GM21528 (cell line): ENCODE measurements at regions not wholly inside any gene's neighbourhood (a gene's known extent, or its start where the extent isn't known, plus 50 kb on each side); places are given as distances from the start of the nearest gene placed in this dataset.
"Not testable (repeated sequence)": the region's sequence is repeated elsewhere in the genome, so short reads cannot be mapped to it uniquely, and the experiment has no call there.

Experiments
- ATAC-seq: cut with Tn5 transposase; IDR thresholded peaks from one replicate; pipeline ENCODE4 v1.9.1; 2021; ENCODE audit warnings: mild to moderate bottlenecking, moderate library complexity; ENCODE audit not compliant: unreplicated experiment, low FRiP score

DNA sequence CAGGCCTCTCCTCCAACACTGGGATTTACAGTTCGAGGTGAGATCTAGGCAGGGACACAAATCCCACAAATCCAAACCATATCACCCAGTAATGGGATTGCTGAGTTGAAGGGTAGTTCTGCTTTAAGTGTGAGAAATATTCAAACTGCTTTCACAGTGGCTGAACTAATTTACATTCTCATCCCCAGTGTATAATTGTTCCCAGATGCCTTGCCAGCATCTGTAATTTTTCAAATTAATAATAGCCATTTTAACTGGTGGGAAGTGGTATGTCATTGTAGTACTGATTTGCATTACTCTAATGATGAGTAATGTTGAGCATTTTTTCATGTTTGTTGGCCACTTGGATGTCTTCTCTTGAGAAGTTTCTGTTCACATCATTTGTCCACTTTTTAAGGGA, 592.8 kb upstream of the GRM3 start:
- no peak for ATAC-seq

DNA sequence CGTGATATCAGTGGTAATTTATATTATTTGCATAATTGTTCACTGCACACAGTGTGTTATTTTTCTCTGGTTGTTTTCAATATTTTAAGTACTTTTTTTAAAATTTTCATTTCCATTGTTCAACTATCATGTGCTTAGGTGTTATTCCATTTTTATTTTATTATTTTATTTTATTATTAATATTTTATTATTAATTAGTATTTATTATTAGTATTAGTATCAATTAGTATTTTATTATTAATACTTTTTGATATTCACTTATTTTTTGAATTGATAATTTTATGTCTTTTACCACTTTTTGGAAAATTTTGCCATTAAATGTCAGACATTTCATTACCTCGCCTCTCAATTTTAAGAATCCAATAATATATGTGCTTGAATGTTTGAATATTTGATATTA, 593.8 kb upstream of the GRM3 start:
- no peak for ATAC-seq

DNA sequence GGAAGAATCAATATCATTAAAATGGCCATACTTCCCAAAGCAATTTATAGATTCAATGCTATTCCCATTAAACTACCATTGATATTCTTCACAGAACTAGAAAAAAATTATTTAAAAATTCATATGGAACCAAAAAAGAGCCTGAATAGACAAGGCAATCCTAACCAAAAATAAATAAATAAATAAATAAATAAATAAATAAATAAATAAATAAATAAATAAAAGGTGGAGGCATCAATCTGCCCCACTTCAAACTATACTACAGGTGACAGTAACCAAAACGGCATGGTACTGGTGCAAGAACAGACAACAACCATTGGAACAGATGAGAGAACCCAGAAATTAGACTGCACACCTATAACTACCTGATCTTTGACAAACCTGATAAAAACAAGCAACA, 598.5 kb upstream of the GRM3 start:
- not testable (repeated sequence) for ATAC-seq

DNA sequence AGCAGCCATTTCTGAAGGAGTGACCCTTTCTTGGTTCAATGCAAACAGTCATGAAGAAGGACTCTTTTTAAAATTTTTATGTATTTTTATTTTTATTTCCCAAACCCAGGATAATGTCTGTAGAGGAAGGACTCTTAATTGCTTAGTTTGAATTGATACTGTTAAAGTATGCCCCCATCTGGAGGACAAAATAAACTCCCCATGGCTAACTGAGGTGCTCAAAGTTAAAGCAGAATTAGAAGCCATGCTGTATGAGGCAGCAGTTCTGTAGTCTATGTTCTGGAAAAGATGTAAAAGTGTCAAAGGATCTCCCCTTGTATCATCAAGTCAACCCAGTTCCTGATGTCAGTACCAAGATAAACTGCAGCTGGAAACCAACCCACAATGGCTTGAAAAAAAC, 617.9 kb upstream of the GRM3 start:
- ATAC-seq, result no peak

DNA sequence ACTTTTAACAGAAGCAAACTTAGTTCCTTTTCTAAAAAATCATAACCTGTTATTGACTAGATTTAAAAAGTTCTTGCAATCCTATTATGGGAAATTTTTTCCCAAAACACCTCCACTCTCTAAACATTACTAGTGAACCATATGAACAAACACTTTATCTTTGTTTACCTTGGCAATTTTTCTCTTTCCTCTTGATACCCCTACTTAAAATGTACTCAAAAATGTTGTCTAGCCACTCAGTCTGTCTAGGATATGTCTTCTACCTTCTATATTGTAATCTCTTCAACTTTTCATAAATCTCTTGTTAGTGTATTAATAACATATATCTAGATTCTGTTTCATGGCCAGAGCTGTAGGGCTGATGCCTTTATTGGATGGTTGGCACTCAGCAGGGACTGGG, 630.0 kb upstream of the GRM3 start:
- ATAC-seq, result no peak

DNA sequence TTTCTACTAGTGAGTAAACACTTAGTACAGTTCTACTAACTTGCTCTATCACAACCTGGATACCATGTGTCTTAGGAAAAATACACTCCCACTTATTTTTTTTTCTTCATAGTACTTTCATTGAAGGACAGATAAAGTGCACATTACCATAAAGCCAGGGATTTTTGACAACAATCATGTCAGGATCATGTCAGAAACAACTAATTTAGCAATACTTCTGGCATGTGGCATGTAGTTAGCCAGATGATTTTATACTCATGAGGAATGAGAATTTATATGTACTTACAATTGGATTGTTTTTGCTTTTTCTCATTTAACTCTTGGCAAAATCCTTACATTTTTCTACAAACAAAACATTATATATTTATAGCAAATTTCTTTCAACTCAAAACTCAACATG, 630.7 kb upstream of the GRM3 start:
- no peak for ATAC-seq

DNA sequence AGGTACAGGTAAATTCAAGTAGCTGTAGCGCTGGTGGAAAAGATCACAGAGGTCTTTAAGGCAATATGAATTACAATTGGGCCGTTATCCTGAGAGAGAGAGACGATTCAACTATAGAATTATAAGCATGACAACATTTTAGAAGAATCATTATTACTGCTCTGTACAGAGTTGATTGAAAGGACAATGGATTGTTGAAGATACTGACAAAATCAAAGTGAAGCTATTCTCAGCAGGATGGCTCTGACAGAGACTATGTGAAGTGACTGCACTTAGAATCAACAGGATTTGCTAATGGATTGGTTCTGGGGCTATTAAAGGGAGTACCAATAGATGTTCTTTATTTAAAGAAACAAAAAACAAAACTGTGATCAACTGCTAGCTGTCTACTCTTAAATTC, 634.8 kb upstream of the GRM3 start:
- ATAC-seq, result no peak

DNA sequence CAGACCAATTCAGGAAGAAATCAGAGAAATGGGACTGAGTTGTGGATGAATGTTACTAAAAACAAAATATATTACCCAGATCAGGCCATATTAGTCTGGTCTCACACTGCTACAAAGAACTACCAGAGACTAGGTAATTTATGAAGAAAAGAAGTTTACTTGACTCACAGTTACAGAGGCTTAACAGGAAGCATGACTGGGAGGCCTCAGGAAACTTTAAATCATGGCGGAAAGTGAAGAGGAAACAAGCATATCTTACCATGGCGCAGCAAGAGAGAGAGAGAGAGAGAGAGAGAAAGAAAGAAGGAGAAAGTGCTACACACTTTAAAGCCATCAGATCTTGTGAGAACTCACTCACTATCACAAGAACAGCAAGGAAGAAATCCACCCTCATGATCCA, 636.8 kb upstream of the GRM3 start:
- ATAC-seq, result no peak

DNA sequence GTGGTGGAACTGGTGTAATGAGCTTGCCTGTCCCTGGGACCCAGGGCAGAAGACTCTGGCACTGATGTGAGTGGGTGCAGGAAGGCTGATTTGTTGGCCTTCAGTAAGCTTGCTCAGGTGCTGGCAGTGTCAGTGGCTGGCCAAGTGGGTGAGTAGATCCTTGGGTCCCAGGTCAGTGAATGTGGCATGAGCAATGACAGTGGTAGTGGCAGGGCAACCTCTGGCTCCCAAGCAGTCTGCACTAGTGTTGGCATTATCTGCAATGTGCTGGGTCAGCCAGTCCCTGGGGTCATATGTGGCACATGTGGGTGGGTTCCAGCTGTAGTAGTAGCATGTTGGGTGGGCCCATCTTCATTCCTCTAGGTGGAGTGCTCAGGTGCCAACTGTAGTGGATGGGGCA, 640.9 kb upstream of the GRM3 start:
- ATAC-seq, result no peak

DNA sequence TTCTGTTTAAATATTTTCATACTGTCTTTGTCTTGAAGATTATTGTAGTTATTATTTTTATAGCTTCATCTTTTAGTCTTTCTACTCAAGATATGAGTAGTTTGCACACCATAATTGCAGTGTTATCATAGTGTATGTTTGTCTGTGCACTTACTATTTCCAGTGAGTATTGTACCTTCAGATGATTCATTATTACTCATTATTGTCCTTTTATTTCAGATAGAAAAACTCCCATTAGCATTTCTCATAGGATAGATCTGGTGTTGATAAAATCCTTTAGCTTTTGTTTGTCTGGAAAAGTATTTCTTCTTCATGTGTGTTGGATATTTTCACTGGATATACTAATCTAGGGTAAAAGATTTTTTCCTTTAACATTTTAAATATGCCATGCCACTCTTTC, 646.2 kb upstream of the GRM3 start:
- no peak for ATAC-seq

DNA sequence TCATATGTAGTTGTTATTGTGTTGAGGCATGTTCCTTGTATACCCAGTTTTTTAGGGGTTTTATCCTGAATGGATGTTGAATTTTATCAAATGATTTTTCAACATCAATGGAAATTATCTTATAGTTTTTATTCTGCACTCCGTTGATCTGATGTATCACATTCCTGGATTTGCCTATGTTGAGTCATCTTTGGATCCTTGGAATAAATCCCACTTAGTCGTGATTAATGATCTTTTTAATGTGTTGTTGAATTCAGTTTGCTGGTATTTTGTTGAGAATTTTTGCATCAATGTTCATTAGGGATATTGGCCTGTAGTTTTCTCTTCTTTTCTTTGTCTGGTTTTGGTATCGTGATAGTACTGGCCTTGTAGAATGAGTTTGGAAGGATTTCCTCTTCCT, 648.6 kb upstream of the GRM3 start:
- no peak for ATAC-seq

DNA sequence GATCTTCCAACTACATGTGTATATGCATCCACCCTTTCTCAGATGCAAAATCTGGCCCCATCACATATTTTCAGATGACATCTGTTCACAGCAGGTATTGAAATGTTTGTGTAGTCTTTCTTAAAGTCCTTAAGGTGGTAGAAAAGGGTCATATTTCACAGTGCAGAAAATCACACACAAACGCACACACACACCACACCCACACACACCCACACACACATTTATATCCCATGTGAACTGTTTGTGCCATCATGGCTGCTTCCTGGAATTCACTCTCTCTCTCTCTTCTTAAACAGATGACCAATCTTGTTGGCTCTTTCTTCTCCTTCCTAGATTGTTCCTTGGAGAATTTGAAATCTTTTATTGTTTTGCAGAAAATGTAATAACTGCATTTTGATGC, 663.0 kb upstream of the GRM3 start:
- ATAC-seq, result no peak

DNA sequence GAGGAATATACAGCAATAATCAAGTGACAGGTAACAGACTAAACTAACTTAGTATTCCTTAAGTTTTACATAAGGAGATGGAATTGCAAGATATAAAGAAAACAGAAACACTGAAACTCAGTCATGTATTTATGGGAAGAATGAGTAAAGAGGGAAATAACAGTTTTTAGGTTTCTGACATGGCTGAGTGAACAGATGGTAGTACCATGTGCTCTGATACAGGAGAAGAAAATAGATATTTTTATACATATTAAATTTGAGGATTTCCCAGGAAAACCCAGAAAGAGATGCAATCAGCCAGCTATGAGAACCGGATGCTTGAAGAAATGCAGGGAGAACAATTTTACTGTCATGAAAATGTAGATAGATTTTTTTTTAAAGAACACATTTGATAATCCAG, 669.5 kb upstream of the GRM3 start:
- no peak for ATAC-seq

DNA sequence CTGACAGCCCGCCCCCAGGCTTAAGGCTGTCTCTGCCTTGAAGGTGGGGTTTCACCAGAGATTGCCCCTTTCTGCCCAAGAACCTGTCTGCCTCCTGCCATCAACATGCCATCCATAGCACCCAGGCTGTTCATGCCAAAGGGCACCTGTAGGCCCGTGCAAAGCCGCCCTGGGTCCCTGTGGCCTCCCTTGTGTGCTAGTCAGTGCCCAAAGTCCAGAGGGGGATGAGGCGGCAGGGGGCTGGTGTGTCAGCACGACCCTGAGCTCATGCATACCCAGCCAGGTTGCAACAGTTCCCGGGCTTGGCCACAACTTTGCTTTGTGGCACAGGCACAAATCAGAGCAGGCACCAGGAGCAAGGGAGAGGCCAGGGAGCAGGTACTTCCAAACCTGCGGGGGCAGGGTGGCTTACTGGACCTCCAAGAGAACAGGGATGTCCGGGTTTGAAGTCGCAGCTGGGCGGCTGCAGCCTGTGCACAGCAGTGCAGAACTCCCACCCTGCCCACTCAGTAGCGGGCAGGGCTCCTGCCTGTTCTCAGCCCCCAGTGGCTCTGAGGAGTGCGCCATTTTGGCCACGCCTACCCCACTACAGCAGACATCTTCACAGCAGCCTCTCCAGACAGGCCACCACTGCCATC, 671.1 kb upstream of the GRM3 start:
- no peak for ATAC-seq

DNA sequence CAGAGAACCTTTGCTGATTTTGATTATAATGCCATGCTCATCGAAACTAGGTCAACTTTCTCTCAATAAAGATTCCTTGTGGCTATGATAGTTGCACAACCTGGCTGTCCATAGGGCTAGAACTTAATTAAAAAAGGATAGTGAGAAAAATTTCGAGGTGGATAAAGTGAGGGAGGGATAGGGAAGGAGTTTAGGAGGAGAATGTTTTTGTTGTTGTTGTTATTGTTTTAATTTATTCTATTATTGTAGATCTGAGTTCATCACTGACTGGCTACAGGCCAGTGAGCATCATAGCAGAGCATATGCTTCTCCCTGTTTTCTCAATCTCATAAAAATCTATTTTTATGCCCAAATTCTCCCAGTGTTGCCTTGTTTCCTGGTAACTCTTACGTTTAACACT, 688.7 kb upstream of the GRM3 start:
- no peak for ATAC-seq

DNA sequence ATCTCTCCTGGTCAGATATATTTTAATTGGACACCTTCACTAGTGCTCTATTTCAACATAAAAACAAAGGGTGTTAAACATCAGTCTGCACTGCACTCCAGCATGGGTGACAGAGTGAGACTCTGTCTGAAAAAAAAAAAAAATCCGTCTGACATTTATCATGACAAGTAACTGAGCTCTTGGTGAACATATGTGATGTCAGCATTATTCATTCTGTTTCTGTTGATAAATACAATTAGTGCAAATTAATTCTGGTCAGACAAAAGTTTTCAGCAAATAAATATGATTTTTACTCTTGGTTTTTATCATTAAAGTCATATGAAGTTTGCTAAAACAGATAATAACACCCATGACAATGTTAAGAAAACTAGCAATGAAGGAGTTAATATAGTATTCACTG, 692.8 kb upstream of the GRM3 start:
- no peak for ATAC-seq

DNA sequence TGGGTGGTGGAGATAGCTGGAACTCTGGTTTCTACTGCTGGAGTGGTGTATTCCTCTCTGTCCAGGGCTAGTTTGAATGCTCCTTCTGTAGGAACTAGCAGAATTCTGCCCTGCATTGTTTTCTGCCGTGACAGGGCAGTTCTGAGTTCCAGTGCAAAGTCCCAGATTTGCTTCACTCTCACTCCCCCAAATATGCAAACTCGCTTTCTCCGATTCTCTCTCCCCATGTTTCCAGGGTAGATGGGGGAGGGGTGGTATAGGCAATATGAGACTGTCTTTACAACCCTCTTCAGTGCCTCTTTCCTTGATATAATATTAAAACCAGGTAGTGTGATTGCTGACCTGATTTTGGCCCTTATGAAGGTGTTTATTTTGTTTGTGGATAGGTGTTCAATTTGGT, 693.3 kb upstream of the GRM3 start:
- ATAC-seq, result no peak

DNA sequence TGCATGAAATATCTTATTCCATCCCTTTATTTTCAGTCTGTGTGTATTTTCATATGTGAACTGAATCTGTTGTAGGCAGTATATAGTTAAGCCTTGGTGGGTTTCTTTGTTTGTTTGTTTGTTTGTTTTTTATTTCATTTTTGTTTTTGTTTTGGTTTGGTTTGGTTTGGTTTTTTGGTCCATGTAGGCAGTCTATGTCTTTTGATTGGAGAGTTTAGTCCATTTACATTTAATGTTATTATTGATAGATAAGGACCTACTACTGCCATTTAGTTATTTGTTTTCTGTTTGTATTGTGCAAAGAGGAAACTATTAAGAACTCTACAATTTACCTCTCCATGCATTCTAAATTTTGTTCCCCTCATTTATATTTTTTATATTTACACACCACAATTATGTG, 695.9 kb upstream of the GRM3 start:
- ATAC-seq, result no peak

DNA sequence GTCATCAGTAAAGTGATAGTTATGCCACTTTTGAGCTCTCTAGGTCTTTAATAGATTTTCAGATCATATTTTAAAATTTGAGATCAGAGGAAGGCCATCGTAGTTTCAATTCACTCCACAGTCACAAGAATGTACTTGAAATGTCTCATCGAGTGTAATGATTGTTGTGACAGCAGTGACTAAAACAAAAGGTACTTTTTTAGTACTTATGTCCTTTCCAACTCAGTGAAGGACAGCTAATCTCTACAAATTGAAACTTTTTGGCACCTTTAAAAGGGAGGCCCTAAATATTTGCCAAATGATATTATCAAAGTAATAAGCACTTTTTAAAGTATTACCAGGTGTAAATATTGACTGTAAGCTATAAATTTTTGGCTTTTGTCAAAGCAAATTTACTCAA, 702.9 kb upstream of the GRM3 start:
- ATAC-seq, result no peak

DNA sequence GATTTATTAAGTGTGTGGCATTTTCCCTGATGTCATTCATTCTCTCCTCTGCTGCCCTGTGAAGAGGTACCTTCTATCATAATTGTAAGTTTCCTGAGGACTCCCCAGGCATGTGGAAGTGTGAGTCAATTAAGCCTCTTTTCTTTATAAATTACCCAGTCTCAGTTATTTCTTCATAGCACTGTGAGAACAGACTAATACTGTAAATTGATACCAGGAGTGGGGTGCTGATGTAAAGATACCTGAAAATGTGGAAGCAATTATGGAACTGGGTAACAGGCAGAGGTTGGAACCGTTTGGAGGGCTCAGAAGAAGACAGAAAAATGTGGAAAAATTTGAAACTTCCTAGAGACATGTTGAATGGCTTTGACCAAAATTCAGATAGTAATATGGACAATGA, 711.8 kb upstream of the GRM3 start:
- ATAC-seq, result no peak

DNA sequence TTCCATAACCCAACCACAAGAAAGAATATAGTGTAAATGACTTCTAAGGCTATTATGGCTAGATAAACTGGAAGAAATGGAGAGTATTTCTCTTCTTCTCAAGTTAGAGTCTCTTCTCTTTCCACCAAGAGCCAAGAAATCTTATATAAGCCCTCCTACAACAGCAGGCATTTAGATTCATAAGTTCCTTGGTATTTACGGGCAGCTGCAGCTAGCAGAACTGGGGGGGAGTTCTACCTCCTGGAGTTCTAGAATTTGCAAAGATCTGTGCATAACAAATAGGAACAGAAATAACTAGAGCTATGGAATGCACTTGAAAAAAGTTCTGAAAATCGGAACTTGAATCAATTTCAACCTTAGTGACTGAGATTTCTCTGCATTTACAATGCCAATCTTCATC, 715.2 kb upstream of the GRM3 start:
- no peak for ATAC-seq

DNA sequence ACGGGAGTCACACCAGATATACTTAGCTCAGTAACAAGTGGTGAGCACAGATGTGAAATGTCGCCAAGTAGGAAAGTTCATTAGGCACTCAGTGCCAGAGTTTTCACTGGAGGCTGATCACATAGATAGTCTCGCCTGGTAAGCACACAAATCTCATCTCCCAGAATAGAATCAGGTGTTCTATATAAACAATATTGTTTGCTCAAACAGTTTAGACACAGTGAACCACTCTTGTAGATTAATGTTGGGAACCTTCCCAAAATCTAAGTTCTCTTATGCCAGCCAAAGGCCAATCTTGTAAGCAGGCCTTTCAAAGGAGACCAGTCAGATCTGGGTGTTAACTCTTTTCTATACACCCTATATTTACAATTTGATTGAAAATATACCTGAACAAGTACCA, 716.5 kb upstream of the GRM3 start:
- ATAC-seq, result no peak

DNA sequence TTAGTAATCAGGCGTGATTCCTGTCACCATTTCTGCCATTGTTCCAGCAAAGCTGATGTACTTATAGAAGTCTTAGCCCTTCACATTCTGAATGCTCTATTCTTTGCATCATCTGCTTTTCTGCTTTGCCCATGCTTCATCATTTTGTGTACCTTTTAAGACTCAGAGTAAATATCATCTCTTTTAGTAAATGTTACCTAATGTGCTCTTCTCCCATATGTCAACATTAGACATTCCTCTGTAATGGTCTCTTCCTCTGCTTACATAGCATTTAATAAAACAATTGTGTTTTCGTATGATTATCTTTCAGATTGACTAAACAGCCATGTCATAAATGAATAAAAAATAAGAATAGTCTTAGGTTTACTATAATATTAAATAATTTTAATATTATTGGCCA, 719.6 kb upstream of the GRM3 start:
- ATAC-seq, result no peak
